Pancreas (tissue), 10 donors: ENCODE measurements at regions not wholly inside any gene's neighbourhood (a gene's known extent, or its start where the extent isn't known, plus 50 kb on each side); places are given as distances from the start of the nearest gene placed in this dataset.
A peak's percentile ranks its signal among the peaks of the same experiment; 100 is the strongest.

ENCODE experiments used
- ATAC-seq, 4 donors: fragments of 200-7000 bp; cut with Tn5 transposase; one replicate each; pipeline versions ENCODE4 v1.8.0 to v1.9.1; 2020; ENCODE audit warnings: mild to moderate bottlenecking in 4 of 4, moderate library complexity in 4 of 4
- DNase-seq, 6 donors: peaks; one replicate each; pipeline ENCODE4 v3.0.0-alpha.2; 2020
- FAIRE-seq: peaks from 2 replicates; lab custom pipeline; 2012; peaks lifted over from hg19 to GRCh38; lab: Jason Lieb, UNC
- H3K27ac ChIP-seq, 4 donors: fragments of 200-600 bp; sonication (generic); 1 replicate in 3 of 4; 2 replicates in 1 of 4; pipeline versions ENCODE4 v1.5.0 to v1.8.0; 2020
- H3K27me3 ChIP-seq, 4 donors: fragments of 200-600 bp; one replicate each; pipeline ENCODE4 v1.8.0; 2021
- H3K36me3 ChIP-seq, 3 donors: fragments of 200-600 bp; sonication (generic) in 1 of 3; one replicate each; pipeline versions ENCODE4 v1.5.0 to v1.8.0; 2020 to 2021
- H3K4me1 ChIP-seq, 3 donors: fragments of 200-600 bp; one replicate each; pipeline ENCODE4 v1.8.0; 2021
- H3K4me3 ChIP-seq, 4 donors: fragments of 200-600 bp; sonication (generic) in 2 of 4; one replicate each; pipeline versions ENCODE4 v1.5.0 to v1.8.0; 2020 to 2021
- H3K9me3 ChIP-seq, 4 donors: fragments of 200-600 bp; one replicate each; pipeline ENCODE4 v1.8.0; 2021
- WGBS, 2 donors: extraction: QIAGEN DNeasy Blood & Tissue Kit; methylation state at CpG; one replicate each; pipeline ENCODE4 v1.1.7; 2013; 5-methylcytosine and 5-hydroxymethylcytosine counted together
- intact Hi-C, 3 donors: fragments of 100-400 bp; cut with DNase I; formaldehyde crosslinking; loops; one replicate each; pipeline versions ENCODE4 v1.11.1 to v1.14.2; 2022
- TF ChIP-seq, protein P1 (sequence below), 4 donors: fragments of 200-600 bp; sonication (generic) in 3 of 4; IDR thresholded peaks; one replicate each; pipeline versions ENCODE4 v1.5.0 to v1.8.0; 2021; ENCODE audit warnings: antibody characterized with exemption in 4 of 4
- donor health status: healthy with polysubstance abuse.
- donor health status: DM: no; HTN: no; CAD: no; lungs with moderate emphysema.
- donor health status: DM: no; HTN: no; CAD: no.
- donor health status: control.
- donor health status: control.
- donor health status: Bipolar disorder and iron deficiency.
- donor health status: DM: yes; HTN: yes; CAD: no.
- donor health status: DM: no; HTN: no; CAD: no.
- donor health status: DM: no; HTN: no; CAD: no.
- donor health status: DM: yes; HTN: yes; CAD: no.

- no peaks in the 10 kb centered on the region for H3K9me3 ChIP-seq
- intact Hi-C loops: no loop called here
- H3K36me3 ChIP-seq: no peaks in the 10 kb centered on the region
- H3K4me3 ChIP-seq: no peak overlapping the region
- TF ChIP-seq, protein P1, sequence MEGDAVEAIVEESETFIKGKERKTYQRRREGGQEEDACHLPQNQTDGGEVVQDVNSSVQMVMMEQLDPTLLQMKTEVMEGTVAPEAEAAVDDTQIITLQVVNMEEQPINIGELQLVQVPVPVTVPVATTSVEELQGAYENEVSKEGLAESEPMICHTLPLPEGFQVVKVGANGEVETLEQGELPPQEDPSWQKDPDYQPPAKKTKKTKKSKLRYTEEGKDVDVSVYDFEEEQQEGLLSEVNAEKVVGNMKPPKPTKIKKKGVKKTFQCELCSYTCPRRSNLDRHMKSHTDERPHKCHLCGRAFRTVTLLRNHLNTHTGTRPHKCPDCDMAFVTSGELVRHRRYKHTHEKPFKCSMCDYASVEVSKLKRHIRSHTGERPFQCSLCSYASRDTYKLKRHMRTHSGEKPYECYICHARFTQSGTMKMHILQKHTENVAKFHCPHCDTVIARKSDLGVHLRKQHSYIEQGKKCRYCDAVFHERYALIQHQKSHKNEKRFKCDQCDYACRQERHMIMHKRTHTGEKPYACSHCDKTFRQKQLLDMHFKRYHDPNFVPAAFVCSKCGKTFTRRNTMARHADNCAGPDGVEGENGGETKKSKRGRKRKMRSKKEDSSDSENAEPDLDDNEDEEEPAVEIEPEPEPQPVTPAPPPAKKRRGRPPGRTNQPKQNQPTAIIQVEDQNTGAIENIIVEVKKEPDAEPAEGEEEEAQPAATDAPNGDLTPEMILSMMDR (IDR thresholded peaks at IDR 0.05): no peak
- H3K27me3 ChIP-seq: no peaks in the 10 kb centered on the region
- DNase-seq: no peak
- ATAC-seq: no peak
- no peaks in the 10 kb centered on the region for H3K4me1 ChIP-seq
- WGBS, 2 donors: 56 to 88% methylated on average over 1 of the region's 1 CpG
- FAIRE-seq: no peak
- H3K27ac ChIP-seq: no peak overlapping the region
These were observed 113.4 kb upstream of the CNTLN start for GRCh38 chr9:17021387-17021970.

DNA sequence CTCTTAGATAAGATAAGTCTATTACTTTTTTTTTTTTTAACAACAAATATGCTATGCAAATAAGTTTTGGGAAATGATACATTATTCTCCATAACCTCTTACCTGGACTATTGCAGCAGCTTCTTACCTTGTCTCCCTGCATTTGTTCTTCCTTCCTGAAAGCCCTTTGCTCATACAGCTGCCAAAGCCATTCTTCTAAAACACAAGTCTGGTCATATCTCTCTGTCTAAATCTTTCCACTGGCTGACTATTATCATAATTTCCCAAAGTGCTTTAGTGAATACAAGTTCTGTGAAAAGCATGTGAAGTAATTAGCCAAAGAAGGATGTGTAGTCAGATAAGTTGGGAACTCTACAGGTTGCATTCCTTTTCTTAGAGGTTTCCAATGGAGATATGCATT lies 115.4 kb upstream of the CNTLN start:
- no peaks in the 10 kb centered on the region for H3K9me3 ChIP-seq
- no peaks in the 10 kb centered on the region for H3K36me3 ChIP-seq
- FAIRE-seq (no peak), DNase-seq (no peak), ATAC-seq (no peak)
- TF ChIP-seq, protein P1 (IDR thresholded peaks at IDR 0.05): no peak
- no peaks in the 10 kb centered on the region for H3K4me1 ChIP-seq
- no peaks in the 10 kb centered on the region for H3K27me3 ChIP-seq
- intact Hi-C loops: no loop called here
- H3K4me3 ChIP-seq: no peak overlapping the region
- no peak overlapping the region for H3K27ac ChIP-seq

- WGBS, 2 donors: 72 to 82% methylated on average over 3 of the region's 3 CpGs
- DNase-seq (no peak), ATAC-seq (no peak), FAIRE-seq (no peak)
- intact Hi-C loops: no loop called here
- no peaks in the 10 kb centered on the region for H3K36me3 ChIP-seq
- no peaks in the 10 kb centered on the region for H3K9me3 ChIP-seq
- no peaks in the 10 kb centered on the region for H3K4me1 ChIP-seq
- H3K27me3 ChIP-seq: no peaks in the 10 kb centered on the region
- no peak overlapping the region for H3K4me3 ChIP-seq
- H3K27ac ChIP-seq: no peak overlapping the region
- TF ChIP-seq, protein P1 (IDR thresholded peaks at IDR 0.05): no peak
These were observed 116.2 kb upstream of the CNTLN start for GRCh38 chr9:17018540-17019196.

DNA sequence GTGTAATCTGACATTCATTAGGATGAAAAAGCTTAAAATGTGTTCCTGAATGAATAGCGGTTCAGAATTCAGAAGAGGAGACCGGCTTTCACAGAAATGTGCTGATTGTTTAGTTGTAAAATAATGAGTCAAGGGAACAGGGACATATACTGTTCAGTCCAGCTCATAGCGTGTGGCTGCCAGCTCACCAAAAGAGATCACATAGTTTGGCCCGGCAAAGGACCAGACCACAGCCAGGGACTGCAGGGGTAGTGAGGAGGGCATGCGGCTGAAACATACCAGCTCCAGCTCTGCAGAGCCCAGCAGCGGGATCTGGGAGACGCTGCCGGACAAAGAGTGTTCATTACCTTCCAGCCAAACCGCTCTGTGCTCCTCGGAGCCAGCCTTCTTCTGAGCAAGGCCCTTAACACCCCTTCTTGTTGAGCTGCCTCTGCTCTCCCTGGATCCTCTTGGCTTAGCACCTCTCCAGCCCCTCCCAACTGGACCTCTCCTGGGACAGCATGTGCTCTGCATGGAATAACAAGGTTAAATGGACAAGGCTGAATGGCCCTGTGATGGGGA lies 116.8 kb upstream of the CNTLN start:
- TF ChIP-seq, protein P1 (IDR thresholded peaks at IDR 0.05): no peak
- no peaks in the 10 kb centered on the region for H3K9me3 ChIP-seq
- 77 to 80% methylated on average over 10 of the region's 10 CpGs for WGBS, 2 donors
- no peaks in the 10 kb centered on the region for H3K36me3 ChIP-seq
- no peak overlapping the region for H3K4me3 ChIP-seq
- DNase-seq: no peak
- no peaks in the 10 kb centered on the region for H3K27me3 ChIP-seq
- no peak for FAIRE-seq
- no peaks in the 10 kb centered on the region for H3K4me1 ChIP-seq
- H3K27ac ChIP-seq: no peak overlapping the region
- peak in 1 of 4 donors; percentile 32 for ATAC-seq
- intact Hi-C loops: no loop called here

DNA sequence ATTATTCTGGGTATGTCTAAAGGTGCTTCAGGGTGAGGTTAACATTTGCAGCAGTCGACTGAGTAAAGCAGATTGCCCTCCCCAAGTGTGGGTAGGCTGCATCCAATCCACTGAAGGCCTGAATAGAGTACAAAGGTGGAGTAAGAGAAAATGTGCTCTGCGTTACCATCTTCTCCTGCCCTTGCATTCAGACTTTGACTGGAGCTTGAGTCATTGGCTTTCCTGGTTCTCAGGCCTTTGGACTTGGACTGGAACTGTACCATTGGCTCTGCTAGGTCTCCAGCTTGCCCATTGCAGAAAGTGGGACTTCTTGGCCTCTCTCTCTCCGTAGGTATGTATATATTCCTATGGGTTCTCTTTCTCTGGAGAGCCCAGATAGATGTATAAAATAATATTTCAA lies 120.9 kb upstream of the CNTLN start:
- Histone ChIP-seq H3K4me3 (no peak overlapping the region), H3K27me3 (no peaks in the 10 kb centered on the region), H3K9me3 (no peaks in the 10 kb centered on the region), H3K4me1 (no peaks in the 10 kb centered on the region), H3K27ac (no peak overlapping the region), H3K36me3 (no peaks in the 10 kb centered on the region)
- ATAC-seq: no peak
- FAIRE-seq: no peak
- intact Hi-C loops: no loop called here
- WGBS, 2 donors: 73 to 75% methylated on average over 3 of the region's 3 CpGs
- TF ChIP-seq, protein P1 (IDR thresholded peaks at IDR 0.05): no peak
- no peak for DNase-seq
